HG02678 (cell line): ENCODE measurements at regions not wholly inside any gene's neighbourhood (a gene's known extent, or its start where the extent isn't known, plus 50 kb on each side); places are given as distances from the start of the nearest gene placed in this dataset.
"Not testable (repeated sequence)": the region's sequence is repeated elsewhere in the genome, so short reads cannot be mapped to it uniquely, and the experiment has no call there.

ENCODE experiments used
- ATAC-seq: cut with Tn5 transposase; IDR thresholded peaks from one replicate; pipeline ENCODE4 v1.9.1; 2021; ENCODE audit warnings: mild to moderate bottlenecking, moderate library complexity; ENCODE audit not compliant: unreplicated experiment

DNA sequence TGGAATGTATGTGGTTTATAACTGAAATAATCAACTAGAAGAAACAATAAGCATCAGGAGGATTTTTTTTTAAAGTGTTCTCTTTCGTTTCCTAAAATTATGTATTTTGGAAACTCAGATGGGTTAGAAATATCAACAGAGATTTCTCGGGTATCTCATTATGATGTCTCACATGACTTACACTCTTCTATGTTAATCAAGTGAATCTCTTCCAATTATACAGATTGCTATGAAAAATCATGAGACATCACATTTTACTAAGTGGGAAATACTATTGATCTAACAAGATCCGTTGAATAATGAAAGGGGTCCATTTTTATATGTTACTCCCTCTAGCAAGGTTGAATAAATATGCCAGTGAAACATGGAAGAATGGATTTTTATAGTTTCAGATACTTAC lies 54.7 kb upstream of the NRIP1 start:
- ATAC-seq = no peak

DNA sequence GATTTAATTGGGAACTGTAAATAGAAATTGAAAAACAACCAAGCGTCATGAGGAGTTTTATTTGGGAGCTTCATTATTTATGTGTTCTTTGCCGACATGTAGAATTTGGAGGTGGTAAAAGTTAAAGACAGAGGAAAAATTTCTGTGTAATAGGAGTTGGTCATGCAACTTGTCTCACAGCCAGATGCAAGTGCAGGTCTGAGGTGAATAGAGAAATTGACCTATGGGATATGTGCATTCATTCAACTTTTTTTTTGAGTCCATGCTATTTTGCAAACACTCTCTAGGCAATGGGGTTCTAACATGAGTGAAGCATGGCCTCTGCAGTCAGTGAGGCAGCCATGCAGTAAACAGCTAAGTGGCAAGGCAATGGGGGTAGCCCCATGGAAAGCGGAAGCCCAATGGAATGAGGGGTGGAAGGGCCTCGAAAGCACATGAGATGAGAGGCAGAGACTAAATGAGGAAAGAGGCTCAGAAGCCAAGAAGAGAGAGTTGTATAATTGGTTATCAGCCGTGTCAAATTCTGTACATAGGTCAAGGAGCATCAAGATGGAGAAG lies 56.4 kb upstream of the NRIP1 start:
- ATAC-seq = no peak

DNA sequence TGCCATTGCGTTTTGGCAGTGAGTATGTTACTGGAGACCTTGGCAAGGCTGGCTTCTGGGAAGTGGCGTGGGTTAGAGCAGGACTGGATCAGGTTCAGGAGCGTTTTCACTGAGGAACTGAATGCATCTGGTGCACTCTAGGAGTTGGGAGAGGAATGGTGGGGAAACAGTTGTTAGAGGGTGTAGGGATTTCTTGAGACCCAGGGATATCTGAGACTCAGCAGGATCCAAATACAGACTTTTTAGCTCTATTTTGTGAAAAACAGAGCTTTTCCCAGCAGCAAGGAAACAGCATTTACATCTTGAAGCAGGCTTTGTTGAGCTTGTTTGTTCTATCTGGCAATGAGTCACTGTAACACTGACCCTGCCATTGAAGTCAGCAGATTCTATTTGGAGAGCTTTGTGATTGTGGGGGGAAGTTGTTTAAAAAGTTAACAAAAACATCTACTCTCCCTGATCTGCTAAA lies 56.9 kb upstream of the NRIP1 start:
- ATAC-seq = no peak

DNA sequence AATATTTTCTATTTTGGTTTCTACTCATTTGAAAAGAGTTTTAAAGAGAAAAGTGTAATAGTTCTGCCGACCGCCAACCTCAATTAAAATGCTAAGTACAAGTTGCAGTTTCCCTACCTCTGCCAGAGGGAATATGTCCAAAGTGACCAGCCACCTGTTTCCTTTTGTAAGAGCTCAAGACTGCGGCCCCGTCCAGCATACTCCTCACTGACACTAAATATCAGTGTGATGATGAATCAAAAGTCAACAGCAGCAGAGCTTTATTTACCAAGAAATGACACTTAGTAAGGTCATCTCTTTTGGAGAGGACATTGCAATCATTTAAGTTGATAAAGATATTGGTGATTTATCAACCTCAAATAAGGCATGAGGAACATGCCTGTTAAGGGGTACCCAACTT lies 57.4 kb upstream of the NRIP1 start:
- ATAC-seq = no peak

DNA sequence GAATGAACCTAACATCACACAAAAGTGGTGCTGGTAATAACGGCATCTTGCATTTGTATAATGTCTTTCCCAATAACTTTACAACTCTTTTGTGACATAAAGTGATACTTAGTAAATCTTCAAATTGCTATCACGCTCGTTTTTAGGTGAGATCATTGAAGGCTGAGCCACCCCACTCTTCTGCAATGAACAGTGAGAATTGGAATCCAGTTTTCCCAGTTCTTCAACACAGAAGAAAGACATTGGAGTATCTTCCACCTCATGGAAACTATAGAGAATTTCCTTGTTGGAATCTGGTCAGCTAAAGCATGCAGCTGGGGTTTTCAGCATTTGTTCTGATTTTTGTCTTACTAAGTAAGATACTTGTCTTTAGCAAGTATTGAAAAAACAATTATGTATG lies 59.9 kb upstream of the NRIP1 start:
- no peak for ATAC-seq

DNA sequence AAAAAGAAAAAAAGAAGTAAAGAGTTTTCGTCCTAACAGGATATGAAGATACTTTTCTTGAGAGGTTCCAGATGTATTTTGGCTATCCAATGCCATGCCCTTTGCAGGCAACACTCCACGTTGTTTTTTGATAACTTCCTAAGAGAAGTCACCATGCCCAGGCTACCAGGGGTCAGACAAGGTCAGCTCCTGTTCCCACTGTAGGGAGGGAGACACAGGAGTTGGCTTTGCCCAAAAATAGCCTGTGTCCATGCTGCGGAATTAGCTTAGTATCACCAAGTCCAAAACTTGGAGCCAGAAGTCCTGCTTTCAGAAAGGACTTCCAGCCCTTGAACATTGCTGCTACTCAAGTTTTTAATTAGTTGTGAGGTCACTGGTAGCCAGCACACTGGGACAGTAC lies 62.1 kb upstream of the NRIP1 start:
- no peak for ATAC-seq

DNA sequence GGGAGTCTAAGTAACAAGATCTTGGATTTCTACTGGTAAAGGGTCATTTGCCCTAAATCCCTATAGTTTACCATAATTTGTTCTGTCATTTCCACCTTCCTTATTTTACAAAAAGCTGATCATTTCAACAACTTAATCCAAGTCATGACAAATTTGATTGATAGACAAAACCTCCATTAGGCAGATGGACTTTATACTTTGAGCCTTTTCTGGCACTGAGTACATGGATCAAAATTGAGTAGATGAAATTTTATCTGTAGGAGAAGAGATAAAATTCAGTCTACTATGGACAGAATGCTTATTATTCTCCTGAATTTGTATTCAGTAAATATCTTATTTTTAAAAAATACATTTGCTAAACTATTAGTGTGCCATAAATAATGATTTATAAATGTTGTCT lies 62.6 kb upstream of the NRIP1 start:
- no peak for ATAC-seq

DNA sequence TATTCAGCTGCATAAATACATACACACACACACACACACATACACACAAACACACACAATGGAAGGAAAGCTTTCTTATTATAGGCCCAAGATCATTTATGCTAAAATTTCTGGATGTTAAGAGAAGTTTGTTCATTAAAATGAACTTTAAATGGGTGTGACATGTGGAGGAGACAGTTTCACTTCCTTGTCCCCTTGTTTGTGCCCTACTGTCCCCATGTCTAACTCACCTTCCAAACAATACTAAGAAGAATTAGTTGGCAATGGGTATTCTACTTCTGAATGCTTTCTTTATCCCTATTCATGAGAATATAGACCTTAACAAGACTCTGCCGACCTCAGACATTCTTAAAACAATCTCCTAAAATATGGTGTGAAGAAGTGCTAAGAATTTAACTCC lies 63.5 kb upstream of the NRIP1 start:
- no peak for ATAC-seq

DNA sequence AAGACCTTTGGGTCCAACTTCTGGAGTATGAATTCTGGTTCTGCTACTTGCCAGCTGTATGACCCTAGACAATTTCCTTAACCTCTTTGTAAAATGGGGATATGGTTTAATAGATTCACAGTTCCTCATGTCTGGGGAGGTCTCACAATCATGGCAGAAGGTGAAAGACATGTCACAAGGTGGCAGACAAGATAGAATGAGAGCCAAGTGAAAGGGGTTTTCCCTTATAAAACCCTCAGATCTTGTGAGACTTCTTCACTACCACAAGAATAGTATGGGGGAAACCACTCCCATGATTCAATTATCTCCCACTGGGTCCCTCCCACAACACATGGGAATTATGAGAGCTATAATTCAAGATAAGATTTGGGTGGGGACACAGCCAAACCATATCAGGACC lies 63.9 kb upstream of the NRIP1 start:
- ATAC-seq = not testable (repeated sequence)

DNA sequence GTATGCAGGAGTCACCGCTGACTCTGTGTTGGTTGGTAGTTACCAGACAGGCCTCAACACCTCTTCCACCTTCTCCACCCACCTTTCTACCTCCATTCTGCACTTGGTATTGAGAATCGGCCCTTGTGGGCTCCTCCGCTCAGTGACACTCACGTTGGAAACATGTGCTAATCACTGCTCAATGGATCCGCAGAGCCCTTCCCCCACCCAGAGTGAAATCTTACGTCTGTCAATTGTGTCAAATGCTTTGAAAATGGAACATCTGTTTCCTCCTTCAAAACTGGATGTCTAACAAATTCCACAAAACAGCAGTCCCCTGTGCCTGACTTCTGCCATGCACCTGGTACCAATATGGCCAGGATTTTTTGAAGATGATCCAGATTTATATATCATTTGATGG lies 65.5 kb upstream of the NRIP1 start:
- no peak for ATAC-seq

DNA sequence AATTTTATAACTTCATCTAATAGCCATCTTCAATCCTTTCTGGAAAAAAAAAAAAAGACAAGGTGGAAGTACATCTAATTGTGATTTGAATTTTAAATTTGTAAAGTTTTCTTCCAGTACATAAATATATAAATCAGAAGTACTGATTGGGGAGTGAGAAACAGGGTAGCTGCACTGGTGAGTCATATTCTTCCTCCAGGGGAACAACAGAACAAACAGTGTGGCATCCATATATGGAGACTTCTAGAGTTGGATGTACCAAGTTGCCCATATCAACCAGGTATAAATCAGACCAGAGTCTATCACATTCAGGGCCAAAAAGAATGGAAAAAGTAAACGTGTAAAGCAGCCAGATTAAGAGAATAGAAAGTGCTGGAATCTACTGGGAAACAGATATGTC lies 66.0 kb upstream of the NRIP1 start:
- ATAC-seq = no peak

DNA sequence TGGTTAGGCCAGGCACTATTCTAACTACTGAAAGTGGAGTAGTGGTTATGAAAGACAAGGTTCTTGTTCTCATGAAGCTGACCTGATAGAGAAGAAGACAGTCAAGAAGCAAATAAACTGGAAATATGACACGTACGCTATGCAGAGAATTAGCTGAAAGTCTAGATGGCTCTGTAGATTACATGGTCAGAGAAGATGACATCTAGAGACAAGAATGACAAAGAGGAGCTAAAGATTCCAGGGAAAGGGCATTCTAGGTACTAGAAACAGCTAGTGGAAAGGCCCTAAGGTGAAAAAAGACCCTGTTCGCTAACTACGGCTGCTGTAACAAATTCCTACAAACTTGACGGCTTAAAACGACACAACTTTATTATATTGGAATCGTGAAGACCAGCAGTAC lies 68.0 kb upstream of the NRIP1 start:
- ATAC-seq = no peak

DNA sequence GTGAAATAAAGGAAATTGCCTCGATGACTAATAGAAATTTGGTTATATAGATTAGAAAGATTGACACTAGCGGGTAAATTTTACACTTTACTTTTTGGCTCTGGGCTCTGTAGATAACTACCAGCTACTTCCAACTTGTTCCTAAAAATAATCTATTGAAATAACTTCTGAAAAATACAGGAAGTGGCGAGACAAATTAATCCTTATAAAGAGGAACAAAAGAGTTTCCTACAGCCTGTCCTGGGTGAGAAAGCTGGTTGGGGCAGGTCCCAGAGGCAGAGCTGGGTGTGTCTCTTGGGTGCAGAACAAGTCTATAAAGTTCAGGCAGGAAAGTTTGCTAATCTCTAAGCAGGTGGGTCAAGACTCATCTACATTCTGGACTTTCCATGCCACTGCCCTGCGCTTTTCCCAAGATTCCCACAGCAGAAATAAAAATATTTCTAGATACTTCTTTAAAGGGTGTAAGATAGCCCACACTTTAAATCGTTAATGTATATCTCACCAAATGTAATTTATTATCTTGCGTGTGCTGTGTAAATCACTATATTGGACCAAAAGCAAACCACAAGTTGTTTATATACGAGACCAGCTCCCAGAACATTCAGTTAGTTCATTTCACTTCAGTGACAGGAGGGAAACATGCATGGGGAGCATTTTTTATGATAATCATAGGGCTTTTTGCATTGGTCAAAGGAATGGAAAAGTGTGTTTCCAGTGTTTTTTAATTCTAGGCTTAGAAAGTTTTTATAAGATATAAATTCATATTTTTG lies 70.1 kb upstream of the NRIP1 start:
- ATAC-seq = no peak

DNA sequence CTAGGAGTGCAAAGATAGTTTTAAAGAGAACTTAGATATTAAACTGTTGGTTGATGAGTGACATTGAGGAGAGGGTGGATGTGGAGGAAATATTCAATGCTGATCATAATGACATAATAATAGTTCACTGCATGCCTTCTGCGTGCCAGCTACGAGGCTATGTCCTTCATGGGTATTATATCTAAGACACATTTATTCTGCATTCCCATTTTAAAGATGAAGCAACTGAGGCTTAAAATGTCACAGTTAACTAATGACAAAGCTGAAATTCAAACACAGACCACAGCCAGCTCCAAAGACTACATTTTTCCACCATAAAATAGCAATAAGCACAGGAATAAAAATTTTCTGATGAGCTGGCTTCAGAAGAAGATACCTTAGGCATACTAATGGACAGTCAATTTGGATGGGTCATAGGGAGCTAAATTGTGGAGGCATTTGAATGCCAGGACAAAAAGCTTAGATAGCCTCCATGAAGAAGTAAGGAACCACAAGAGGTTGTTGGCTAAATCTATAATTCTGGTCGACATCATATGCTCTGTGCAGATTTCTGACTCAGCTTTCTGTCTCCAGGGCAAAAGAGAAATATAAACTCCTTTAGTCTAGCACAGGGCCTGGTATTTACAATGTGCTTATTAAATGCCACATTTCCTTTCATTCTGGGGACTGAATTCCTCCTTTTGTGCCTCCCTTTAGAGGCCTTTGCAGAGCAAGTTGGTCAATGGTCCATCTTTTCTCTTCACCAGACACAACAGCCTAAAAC lies 71.2 kb upstream of the NRIP1 start:
- no peak for ATAC-seq

DNA sequence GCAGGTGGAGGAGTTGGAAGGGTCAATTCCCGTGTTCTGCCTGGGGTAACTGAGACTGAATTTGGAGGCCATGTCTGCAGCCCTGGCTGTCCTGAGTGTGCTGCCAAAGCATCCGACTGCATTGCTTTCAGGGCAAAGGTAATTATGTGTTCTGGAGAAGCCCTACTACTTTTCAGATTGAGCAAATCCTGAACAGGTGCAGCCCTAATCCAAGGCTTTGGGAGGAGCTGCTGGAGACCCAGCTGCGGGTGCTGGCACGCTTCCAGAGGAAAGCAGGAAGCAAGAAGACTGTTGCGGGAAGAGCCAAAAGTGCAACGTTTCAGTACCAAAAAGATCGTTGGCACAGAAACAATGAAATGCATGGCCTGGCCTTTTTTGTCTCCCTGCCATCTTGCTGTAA lies 73.7 kb upstream of the NRIP1 start:
- no peak for ATAC-seq

DNA sequence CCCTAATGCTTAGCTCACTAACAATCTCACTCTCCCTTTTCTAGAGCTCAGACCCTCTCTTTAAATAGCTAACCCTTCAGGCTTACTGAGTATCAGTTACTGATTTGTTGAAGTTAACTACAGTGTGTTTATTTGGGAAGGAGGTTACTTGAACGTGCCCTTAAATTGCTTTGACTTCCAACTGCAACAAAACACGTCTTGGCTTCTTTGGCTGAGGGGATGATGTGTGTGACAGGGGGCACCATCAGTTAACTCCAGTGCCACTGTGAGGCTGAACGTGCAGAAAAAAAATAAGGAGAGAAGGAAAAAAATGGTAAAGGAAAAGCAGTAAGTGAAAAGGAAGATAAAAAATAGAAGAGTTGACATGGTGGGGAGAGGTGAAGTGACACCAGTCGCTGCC lies 75.1 kb upstream of the NRIP1 start:
- ATAC-seq = no peak

DNA sequence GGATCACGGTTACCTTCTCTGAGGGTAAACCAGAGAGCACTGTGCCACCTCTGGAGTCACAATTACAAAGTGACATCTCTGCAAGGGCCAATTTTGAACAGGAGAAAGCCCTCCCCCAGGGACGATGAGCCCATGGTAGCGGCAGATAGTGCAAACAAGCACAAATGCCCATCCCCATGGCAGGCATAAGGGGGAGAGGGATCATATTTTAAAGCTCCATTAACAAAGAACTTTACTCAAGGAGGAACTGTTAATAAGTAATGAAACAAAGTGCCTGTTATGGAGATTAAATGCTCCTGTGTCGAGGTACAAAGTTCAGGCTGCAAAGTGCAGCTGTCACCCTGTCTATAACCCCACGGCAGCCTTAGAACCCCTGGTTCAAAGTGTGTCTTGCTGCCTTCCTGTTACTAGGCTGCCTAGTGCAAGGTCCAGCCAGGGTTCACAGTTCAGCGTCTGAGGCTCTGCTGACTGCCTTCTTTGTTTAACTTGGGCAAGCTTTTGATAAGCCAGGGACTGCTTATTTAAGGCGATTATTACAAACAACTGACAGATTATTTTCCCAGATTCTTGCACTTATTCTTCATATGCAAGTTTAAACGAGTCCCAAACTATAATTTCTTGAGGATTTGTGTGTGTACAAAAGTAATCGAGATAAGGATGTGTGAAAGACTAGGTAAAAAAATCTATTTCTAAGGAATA lies 75.7 kb upstream of the NRIP1 start:
- ATAC-seq = no peak

DNA sequence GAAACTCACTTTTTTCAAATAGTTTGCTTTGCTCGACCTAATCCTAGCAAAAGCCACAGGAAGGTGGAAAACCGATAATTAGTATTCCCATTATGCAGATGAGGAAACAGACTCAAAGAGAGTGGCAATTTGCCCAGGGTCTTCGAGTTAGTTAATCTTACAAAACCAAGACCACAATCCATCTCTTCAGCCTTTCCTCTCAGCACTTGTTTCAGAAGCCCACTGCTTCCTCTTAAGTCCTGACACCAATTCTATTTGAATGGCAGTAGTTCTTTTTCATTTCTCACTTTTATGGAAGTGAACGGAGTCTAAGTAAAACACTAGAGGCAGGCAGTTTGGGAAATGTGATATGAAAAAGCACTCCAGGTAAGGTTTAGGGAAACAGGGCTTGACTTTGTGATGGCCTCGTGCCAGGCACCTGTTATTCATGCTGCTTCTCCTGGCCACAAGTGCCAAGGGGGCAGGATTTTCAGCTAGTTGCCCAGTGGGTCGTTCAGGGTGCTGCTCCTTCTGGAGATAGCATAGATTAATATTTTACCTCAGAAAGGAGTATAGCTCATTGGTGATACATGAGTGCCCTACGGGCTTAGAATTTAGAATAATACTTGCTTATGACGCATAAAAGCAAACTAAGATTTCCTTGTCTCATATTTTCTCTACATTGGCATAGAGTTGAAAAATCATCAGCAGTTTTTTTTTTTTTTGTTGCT lies 76.6 kb upstream of the NRIP1 start:
- no peak for ATAC-seq

DNA sequence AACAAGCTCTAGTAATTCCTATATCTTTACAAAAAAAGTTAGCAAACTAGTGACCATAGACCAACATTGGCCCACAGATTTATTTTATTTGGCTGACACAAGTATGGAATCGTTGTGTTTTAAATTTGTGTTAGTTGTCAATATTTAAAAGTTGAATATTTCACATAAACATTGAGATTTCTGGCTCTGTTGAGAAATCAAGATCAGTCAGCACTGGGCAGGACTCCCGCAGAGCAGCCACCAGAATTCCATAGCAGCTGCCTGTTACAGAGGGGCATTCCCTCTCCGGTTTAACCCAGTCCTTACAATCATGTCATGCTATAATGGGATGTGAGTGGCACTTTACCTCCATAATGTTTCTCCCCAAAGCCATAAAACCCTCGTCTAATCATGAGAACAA lies 79.2 kb upstream of the NRIP1 start:
- ATAC-seq = no peak

DNA sequence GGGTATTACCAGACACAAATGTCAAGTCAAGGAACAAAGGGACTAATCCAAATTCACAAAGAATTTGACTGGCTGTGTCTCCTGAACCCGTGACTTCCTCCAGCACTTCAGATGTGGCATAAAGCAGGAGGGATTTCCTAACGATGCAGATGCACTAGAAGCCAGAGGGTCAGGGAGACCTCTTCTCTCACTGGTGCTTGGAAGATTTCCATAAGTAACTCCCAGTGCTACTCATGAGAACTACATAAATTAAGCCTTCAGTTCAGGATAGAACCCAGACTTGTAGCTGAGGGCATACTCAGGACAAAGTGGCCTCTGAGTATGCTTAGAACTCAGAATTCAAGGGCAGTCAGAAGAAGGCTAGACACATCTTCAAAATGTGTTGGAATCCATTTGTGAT lies 83.6 kb upstream of the NRIP1 start:
- no peak for ATAC-seq
